Astrocyte (in vitro differentiated cells and primary cell): ENCODE measurements at regions not wholly inside any gene's neighbourhood (a gene's known extent, or its start where the extent isn't known, plus 50 kb on each side); places are given as distances from the start of the nearest gene placed in this dataset.

Source experiments
- DNase-seq: peaks from one replicate; pipeline ENCODE4 v3.0.0-alpha.2; 2010; ENCODE audit warnings: low read depth
- FAIRE-seq: peaks from 2 replicates; lab custom pipeline; 2011; peaks lifted over from hg19 to GRCh38; lab: Jason Lieb, UNC
- H2AFZ ChIP-seq: 2 replicates; pipeline ENCODE4 v1.6.0; 2012; ENCODE audit warnings: low read depth, low read length, inconsistent platforms
- H3K27ac ChIP-seq: 2 replicates; pipeline ENCODE4 v1.5.1; 2011; ENCODE audit warnings: low read depth, low read length, inconsistent platforms
- H3K27me3 ChIP-seq: 2 replicates; pipeline ENCODE4 v1.6.0; 2011; ENCODE audit warnings: low read length, inconsistent platforms; ENCODE audit not compliant: insufficient read depth
- H3K36me3 ChIP-seq: 2 replicates; pipeline ENCODE4 v1.5.1; 2011; ENCODE audit warnings: low read length, inconsistent platforms; ENCODE audit not compliant: insufficient read depth
- H3K4me1 ChIP-seq: 2 replicates; pipeline ENCODE4 v1.5.1; 2011; ENCODE audit warnings: low read length, inconsistent platforms; ENCODE audit not compliant: insufficient read depth
- H3K4me2 ChIP-seq: 2 replicates; pipeline ENCODE4 v1.6.0; 2012; ENCODE audit warnings: low read length, inconsistent platforms
- H3K4me3 ChIP-seq: 2 replicates; pipeline ENCODE4 v1.5.1; 2011; ENCODE audit warnings: low read depth, mild to moderate bottlenecking, low read length, inconsistent platforms; ENCODE audit not compliant: insufficient read depth
- H3K79me2 ChIP-seq: 2 replicates; pipeline ENCODE4 v1.6.0; 2012; ENCODE audit warnings: mild to moderate bottlenecking, low read length, inconsistent platforms; ENCODE audit not compliant: insufficient read depth
- H3K9ac ChIP-seq: 2 replicates; pipeline ENCODE4 v1.6.0; 2012; ENCODE audit warnings: mild to moderate bottlenecking, low read length, inconsistent platforms
- H3K9me3 ChIP-seq: 2 replicates; pipeline ENCODE4 v1.5.1; 2012; ENCODE audit warnings: low read depth, mild to moderate bottlenecking, low read length, inconsistent platforms; ENCODE audit not compliant: insufficient read depth
- H4K20me1 ChIP-seq: 2 replicates; pipeline ENCODE4 v1.6.0; 2012; ENCODE audit warnings: low read length, inconsistent platforms; ENCODE audit not compliant: insufficient read depth
- H3K27ac Mint-ChIP-seq: one replicate; pipeline ENCODE4 v1.8.0; 2021; ENCODE audit warnings: mild to moderate bottlenecking, mixed read lengths; ENCODE audit not compliant: unreplicated experiment
- H3K27me3 Mint-ChIP-seq: one replicate; pipeline ENCODE4 v1.8.0; 2021; ENCODE audit warnings: low read depth, mixed read lengths; ENCODE audit not compliant: unreplicated experiment
- H3K36me3 Mint-ChIP-seq: one replicate; pipeline ENCODE4 v1.8.0; 2021; ENCODE audit warnings: low read depth, mixed read lengths; ENCODE audit not compliant: unreplicated experiment
- H3K4me1 Mint-ChIP-seq: one replicate; pipeline ENCODE4 v1.8.0; 2021; ENCODE audit warnings: low read depth, mixed read lengths; ENCODE audit not compliant: unreplicated experiment
- H3K4me3 Mint-ChIP-seq: one replicate; pipeline ENCODE4 v1.8.0; 2021; ENCODE audit warnings: mild to moderate bottlenecking, moderate library complexity, mixed read lengths; ENCODE audit not compliant: unreplicated experiment
- H3K9me3 Mint-ChIP-seq: one replicate; pipeline ENCODE4 v1.8.0; 2021; ENCODE audit warnings: mild to moderate bottlenecking, mixed read lengths; ENCODE audit not compliant: unreplicated experiment
- EZH2 ChIP-seq: IDR thresholded peaks from 2 replicates; pipeline ENCODE4 v1.6.1; 2012; ENCODE audit warnings: mild to moderate bottlenecking, low read length, inconsistent platforms; ENCODE audit not compliant: insufficient read depth
- TF ChIP-seq, protein P1 (sequence below): IDR thresholded peaks from 2 replicates; pipeline ENCODE4 v1.5.1; 2011; ENCODE audit warnings: low read depth, mild to moderate bottlenecking, inconsistent platforms, low read length, moderate library complexity; ENCODE audit not compliant: insufficient read depth

DNA sequence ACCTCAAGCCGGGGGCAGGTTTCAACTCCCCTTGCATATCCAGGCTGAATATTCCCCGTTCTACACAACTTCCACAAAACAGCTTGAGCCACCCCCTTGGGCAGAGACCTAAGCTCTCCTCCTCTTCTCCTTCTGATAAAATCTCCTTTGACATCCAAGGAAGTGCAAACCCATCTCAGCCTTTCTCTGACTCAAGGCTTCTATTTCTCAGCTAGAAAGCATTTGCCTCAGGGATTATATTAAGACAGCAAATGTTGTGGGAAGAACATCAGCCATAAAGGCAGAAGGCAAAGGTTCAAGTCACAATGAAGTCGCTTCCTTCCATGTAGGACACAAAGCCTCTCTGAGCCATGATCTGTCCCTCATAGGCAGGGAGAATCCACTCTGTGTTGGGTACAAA lies 386.6 kb upstream of the ARID1B start:
- Mint-ChIP-seq H3K27me3 (peaks cover 32% of the 10 kb centered on the region), H3K4me3 (no peak overlapping the region), H3K27ac (no peak overlapping the region), H3K9me3 (no peaks in the 10 kb centered on the region), H3K4me1 (peaks cover 2% of the 10 kb centered on the region), H3K36me3 (no peaks in the 10 kb centered on the region)
- Histone ChIP-seq H3K4me1 (no peaks in the 10 kb centered on the region), H3K4me2 (no peak overlapping the region), H3K9me3 (no peaks in the 10 kb centered on the region), H3K36me3 (no peaks in the 10 kb centered on the region), H3K4me3 (no peak overlapping the region), H3K9ac (no peak overlapping the region), H3K79me2 (no peaks in the 10 kb centered on the region), H4K20me1 (no peaks in the 10 kb centered on the region), H2AFZ (no peak overlapping the region), H3K27ac (no peak overlapping the region), H3K27me3 (peaks cover 2% of the 10 kb centered on the region)
- FAIRE-seq (no peak), DNase-seq (no peak)
- TF ChIP-seq, protein P1, sequence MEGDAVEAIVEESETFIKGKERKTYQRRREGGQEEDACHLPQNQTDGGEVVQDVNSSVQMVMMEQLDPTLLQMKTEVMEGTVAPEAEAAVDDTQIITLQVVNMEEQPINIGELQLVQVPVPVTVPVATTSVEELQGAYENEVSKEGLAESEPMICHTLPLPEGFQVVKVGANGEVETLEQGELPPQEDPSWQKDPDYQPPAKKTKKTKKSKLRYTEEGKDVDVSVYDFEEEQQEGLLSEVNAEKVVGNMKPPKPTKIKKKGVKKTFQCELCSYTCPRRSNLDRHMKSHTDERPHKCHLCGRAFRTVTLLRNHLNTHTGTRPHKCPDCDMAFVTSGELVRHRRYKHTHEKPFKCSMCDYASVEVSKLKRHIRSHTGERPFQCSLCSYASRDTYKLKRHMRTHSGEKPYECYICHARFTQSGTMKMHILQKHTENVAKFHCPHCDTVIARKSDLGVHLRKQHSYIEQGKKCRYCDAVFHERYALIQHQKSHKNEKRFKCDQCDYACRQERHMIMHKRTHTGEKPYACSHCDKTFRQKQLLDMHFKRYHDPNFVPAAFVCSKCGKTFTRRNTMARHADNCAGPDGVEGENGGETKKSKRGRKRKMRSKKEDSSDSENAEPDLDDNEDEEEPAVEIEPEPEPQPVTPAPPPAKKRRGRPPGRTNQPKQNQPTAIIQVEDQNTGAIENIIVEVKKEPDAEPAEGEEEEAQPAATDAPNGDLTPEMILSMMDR, result no peak
- no peak for TF ChIP-seq EZH2

DNA sequence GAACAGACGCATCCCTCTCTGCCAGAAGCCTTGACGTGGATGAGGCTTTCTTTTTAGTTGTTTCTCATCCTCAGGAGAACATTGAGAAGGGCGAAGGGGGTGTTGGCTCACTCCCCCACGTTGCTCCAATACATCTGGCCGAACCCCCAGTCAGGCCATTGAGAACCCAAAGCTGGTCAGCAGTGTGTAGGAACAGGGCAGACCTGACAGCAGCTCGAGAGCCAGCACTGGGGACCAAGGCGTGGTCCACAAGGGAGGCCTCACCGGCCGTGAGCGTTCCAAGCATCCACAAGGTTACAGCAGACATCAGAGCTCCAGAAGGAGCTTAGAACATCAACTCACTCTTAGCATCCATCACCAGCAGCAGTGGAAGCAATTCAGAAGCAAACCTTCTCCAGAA lies 387.9 kb upstream of the ARID1B start:
- H3K27me3 Mint-ChIP-seq, result peaks cover 26% of the 10 kb centered on the region
- no peak overlapping the region for H2AFZ ChIP-seq
- no peak for DNase-seq
- no peaks in the 10 kb centered on the region for H4K20me1 ChIP-seq
- H3K9me3 Mint-ChIP-seq, result no peaks in the 10 kb centered on the region
- no peaks in the 10 kb centered on the region for H3K36me3 ChIP-seq
- H3K27ac ChIP-seq, result no peak overlapping the region
- no peak overlapping the region for H3K9ac ChIP-seq
- no peaks in the 10 kb centered on the region for H3K9me3 ChIP-seq
- TF ChIP-seq EZH2, result no peak
- TF ChIP-seq, protein P1, result no peak
- no peaks in the 10 kb centered on the region for H3K79me2 ChIP-seq
- no peak for FAIRE-seq
- no peak overlapping the region for H3K4me3 Mint-ChIP-seq
- no peak overlapping the region for H3K4me2 ChIP-seq
- no peaks in the 10 kb centered on the region for H3K4me1 ChIP-seq
- H3K4me3 ChIP-seq, result no peak overlapping the region
- no peaks in the 10 kb centered on the region for H3K27me3 ChIP-seq
- H3K27ac Mint-ChIP-seq, result no peak overlapping the region
- H3K4me1 Mint-ChIP-seq, result peaks cover 2% of the 10 kb centered on the region
- H3K36me3 Mint-ChIP-seq, result peaks cover 1% of the 10 kb centered on the region

DNA sequence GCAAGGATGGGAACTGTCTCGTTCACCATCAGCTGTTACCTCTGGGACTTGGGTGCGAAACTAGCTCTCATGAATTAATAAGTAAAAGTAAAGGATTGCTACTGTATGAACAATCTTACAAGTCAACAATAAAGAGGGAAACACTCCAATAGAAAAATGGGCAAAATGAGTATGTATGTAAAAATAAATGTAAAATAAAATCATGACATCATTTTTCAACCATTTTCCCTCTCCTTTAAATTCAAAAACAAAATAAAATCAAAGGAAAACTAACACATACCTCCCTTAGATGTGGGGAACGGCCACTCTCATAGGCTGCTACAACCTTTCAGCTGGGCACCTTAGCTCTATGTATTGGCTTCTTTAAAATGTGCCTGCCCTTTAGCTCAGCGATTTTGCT lies 389.7 kb upstream of the ARID1B start:
- H3K36me3 ChIP-seq, result no peaks in the 10 kb centered on the region
- Mint-ChIP-seq H3K4me3 (no peak overlapping the region), H3K36me3 (peaks cover 2% of the 10 kb centered on the region), H3K27me3 (peaks cover 14% of the 10 kb centered on the region), H3K9me3 (peaks cover 3% of the 10 kb centered on the region), H3K4me1 (no peaks in the 10 kb centered on the region), H3K27ac (no peak overlapping the region)
- no peak overlapping the region for H2AFZ ChIP-seq
- DNase-seq (no peak), FAIRE-seq (no peak)
- H4K20me1 ChIP-seq, result no peaks in the 10 kb centered on the region
- H3K79me2 ChIP-seq, result no peaks in the 10 kb centered on the region
- H3K4me2 ChIP-seq, result no peak overlapping the region
- no peak for TF ChIP-seq EZH2
- TF ChIP-seq, protein P1, result no peak
- no peak overlapping the region for H3K27ac ChIP-seq
- H3K4me3 ChIP-seq, result no peak overlapping the region
- no peaks in the 10 kb centered on the region for H3K4me1 ChIP-seq
- H3K9me3 ChIP-seq, result no peaks in the 10 kb centered on the region
- no peak overlapping the region for H3K9ac ChIP-seq
- H3K27me3 ChIP-seq, result no peaks in the 10 kb centered on the region
